H1 (cell line): ENCODE measurements at regions not wholly inside any gene's neighbourhood (a gene's known extent, or its start where the extent isn't known, plus 50 kb on each side); places are given as distances from the start of the nearest gene placed in this dataset.

ENCODE experiments used
- BACH1 ChIP-seq: IDR thresholded peaks from 2 replicates; pipeline ENCODE4 v1.6.1; 2012; ENCODE audit warnings: low read length, improper control_type of control experiment
- CHD1 ChIP-seq: IDR thresholded peaks from 2 replicates; pipeline ENCODE4 v1.6.1; 2012; ENCODE audit warnings: low read depth, low read length, improper control_type of control experiment
- JUND ChIP-seq: IDR thresholded peaks from 2 replicates; pipeline ENCODE4 v1.6.1; 2011; ENCODE audit warnings: mild to moderate bottlenecking, improper control_type of control experiment, low read length

DNA sequence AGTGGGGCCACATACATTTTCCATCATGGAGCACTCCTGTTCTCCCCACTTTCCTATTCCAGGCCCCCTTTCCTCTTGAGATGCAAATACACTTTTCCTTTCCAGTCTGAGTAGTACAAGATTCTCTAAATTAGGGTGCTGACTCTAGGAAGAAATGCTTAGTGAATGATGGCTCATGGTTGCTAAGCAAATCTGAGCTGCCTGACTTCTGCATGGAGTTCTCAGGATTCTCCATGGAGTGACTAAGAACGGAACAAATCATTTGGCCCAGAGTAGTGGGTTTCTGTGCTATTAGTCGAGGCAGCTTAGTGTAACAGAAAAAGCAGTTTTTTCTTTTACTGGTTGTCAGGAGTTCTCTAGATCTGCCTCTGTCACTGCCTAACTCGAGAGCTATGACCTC, 65.4 kb upstream of the NTM start (continued):
- no peak for TF ChIP-seq BACH1
- TF ChIP-seq JUND, result no peak
- TF ChIP-seq CHD1, result no peak
